Lung (tissue), 11 donors: ENCODE measurements at regions not wholly inside any gene's neighbourhood (a gene's known extent, or its start where the extent isn't known, plus 50 kb on each side); places are given as distances from the start of the nearest gene placed in this dataset.

Experiments
- ATAC-seq: fragments of 200-7000 bp; cut with Tn5 transposase; one replicate; pipeline ENCODE4 v1.9.1; 2020; ENCODE audit warnings: moderate number of reproducible peaks; ENCODE audit not compliant: insufficient read depth, low FRiP score
- DNase-seq, 3 donors: peaks; one replicate each; pipeline ENCODE4 v3.0.0-alpha.2; 2013 to 2017
- H3K27ac ChIP-seq, 2 donors: one replicate each; pipeline ENCODE4 v1.5.1; 2013; ENCODE audit warnings: mild to moderate bottlenecking in 2 of 2, moderate library complexity in 2 of 2, control low read depth in 1 of 2, inconsistent platforms in 1 of 2, low read depth in 1 of 2, low read length in 1 of 2
- H3K27me3 ChIP-seq, 3 donors: one replicate each; pipeline ENCODE4 v1.5.1; 2013; ENCODE audit warnings: low read length in 2 of 3; ENCODE audit not compliant: control insufficient read depth in 3 of 3, insufficient read depth in 3 of 3
- H3K36me3 ChIP-seq, 4 donors: one replicate each; pipeline ENCODE4 v1.5.1; 2013; ENCODE audit warnings: low read length in 4 of 4, mild to moderate bottlenecking in 1 of 4, moderate library complexity in 1 of 4; ENCODE audit not compliant: control insufficient read depth in 4 of 4, insufficient read depth in 4 of 4
- H3K4me1 ChIP-seq, 5 donors: one replicate each; pipeline ENCODE4 v1.5.1; 2013; ENCODE audit warnings: low read length in 5 of 5, mild to moderate bottlenecking in 2 of 5, moderate library complexity in 1 of 5; ENCODE audit not compliant: control insufficient read depth in 5 of 5, insufficient read depth in 5 of 5
- H3K4me3 ChIP-seq: one replicate; pipeline ENCODE4 v1.5.1; 2013; ENCODE audit warnings: mild to moderate bottlenecking, control low read depth, moderate library complexity
- H3K9ac ChIP-seq, 2 donors: one replicate each; pipeline ENCODE4 v1.5.1; 2013; ENCODE audit warnings: low read length in 2 of 2, control low read depth in 1 of 2; ENCODE audit not compliant: insufficient read depth in 1 of 2
- H3K9me3 ChIP-seq, 4 donors: one replicate each; pipeline ENCODE4 v1.5.1; 2013; ENCODE audit warnings: low read length in 3 of 4, mild to moderate bottlenecking in 1 of 4, moderate library complexity in 1 of 4; ENCODE audit not compliant: control insufficient read depth in 4 of 4, insufficient read depth in 3 of 4
- CTCF ChIP-seq: IDR thresholded peaks from 2 replicates; pipeline ENCODE4 v1.5.1; 2012; ENCODE audit warnings: mild to moderate bottlenecking; ENCODE audit errors: control extremely low read depth, extremely low read depth
- WGBS, 2 donors: extraction: QIAGEN DNeasy Blood & Tissue Kit; methylation state at CpG; one replicate each; pipeline ENCODE4 v1.1.7; 2013; 5-methylcytosine and 5-hydroxymethylcytosine counted together
- donor health status: control.
- donor health status: control.
- donor health status: Bipolar disorder and iron deficiency.
- donor health status: healthy.
- donor health status: DM: yes; HTN: yes; CAD: no.

- ATAC-seq (no peak), DNase-seq (no peak)
- H3K27ac ChIP-seq, result no peak overlapping the region
- no peak for TF ChIP-seq CTCF
- no peak overlapping the region for H3K9ac ChIP-seq
- H3K4me1 ChIP-seq, result no peaks in the 10 kb centered on the region
- H3K9me3 ChIP-seq, result no peaks in the 10 kb centered on the region
- H3K4me3 ChIP-seq, result no peak overlapping the region
- H3K36me3 ChIP-seq, result no peaks in the 10 kb centered on the region
- 91 to 97% methylated on average over 3 of the region's 3 CpGs for WGBS, 2 donors
- no peaks in the 10 kb centered on the region for H3K27me3 ChIP-seq
Measured at GRCh38 chr3:148540851-148541250, 156.9 kb upstream of the AGTR1 start.

- Histone ChIP-seq H3K27me3 (no peaks in the 10 kb centered on the region), H3K4me3 (no peak overlapping the region), H3K4me1 (no peaks in the 10 kb centered on the region), H3K27ac (no peak overlapping the region), H3K36me3 (no peaks in the 10 kb centered on the region), H3K9me3 (no peaks in the 10 kb centered on the region), H3K9ac (no peak overlapping the region)
- no peak for ATAC-seq
- no peak for TF ChIP-seq CTCF
- WGBS, 2 donors, result 96 to 100% methylated on average over 1 of the region's 1 CpG
- DNase-seq, result no peak
Measured at GRCh38 chr3:148546959-148547358, 150.7 kb upstream of the AGTR1 start.

GRCh38 chr3:148551767-148552260 lies 145.9 kb upstream of the AGTR1 start:
- no peaks in the 10 kb centered on the region for H3K9me3 ChIP-seq
- H3K9ac ChIP-seq, result no peak overlapping the region
- H3K4me1 ChIP-seq, result no peaks in the 10 kb centered on the region
- no peaks in the 10 kb centered on the region for H3K36me3 ChIP-seq
- ATAC-seq (no peak), DNase-seq (no peak)
- H3K27ac ChIP-seq, result no peak overlapping the region
- H3K27me3 ChIP-seq, result no peaks in the 10 kb centered on the region
- TF ChIP-seq CTCF, result no peak
- no peak overlapping the region for H3K4me3 ChIP-seq
- 96 to 97% methylated on average over 3 of the region's 3 CpGs for WGBS, 2 donors

GRCh38 chr3:148554367-148554766 lies 143.3 kb upstream of the AGTR1 start:
- no peak overlapping the region for H3K9ac ChIP-seq
- no peaks in the 10 kb centered on the region for H3K36me3 ChIP-seq
- no peak for DNase-seq
- no peaks in the 10 kb centered on the region for H3K4me1 ChIP-seq
- no peak overlapping the region for H3K27ac ChIP-seq
- H3K4me3 ChIP-seq, result no peak overlapping the region
- WGBS, 2 donors, result 74 to 75% methylated on average over 4 of the region's 4 CpGs
- no peak for ATAC-seq
- H3K27me3 ChIP-seq, result no peaks in the 10 kb centered on the region
- TF ChIP-seq CTCF, result no peak
- H3K9me3 ChIP-seq, result no peaks in the 10 kb centered on the region
